Sigmoid colon (tissue), 6 donors: ENCODE measurements at regions not wholly inside any gene's neighbourhood (a gene's known extent, or its start where the extent isn't known, plus 50 kb on each side); places are given as distances from the start of the nearest gene placed in this dataset.
"Not testable (repeated sequence)": the region's sequence is repeated elsewhere in the genome, so short reads cannot be mapped to it uniquely, and the experiment has no call there.

Experiments
- DNase-seq: peaks from one replicate; pipeline ENCODE4 v3.0.0-alpha.2; 2019
- H3K27ac ChIP-seq, 4 donors: fragments of 200-600 bp; sonication (generic); one replicate each; pipeline ENCODE4 v1.5.1; 2016 to 2019; ENCODE audit warnings: mild to moderate bottlenecking in 1 of 4
- H3K27me3 ChIP-seq, 3 donors: fragments of 200-600 bp; sonication (generic); one replicate each; pipeline ENCODE4 v1.5.1; 2019; ENCODE audit warnings: mild to moderate bottlenecking in 1 of 3
- H3K36me3 ChIP-seq, 4 donors: fragments of 200-600 bp; sonication (generic); one replicate each; pipeline ENCODE4 v1.5.1; 2016 to 2019
- H3K4me1 ChIP-seq, 4 donors: fragments of 200-600 bp; sonication (generic); one replicate each; pipeline ENCODE4 v1.5.1; 2017 to 2019
- H3K4me3 ChIP-seq, 4 donors: fragments of 200-600 bp; sonication (generic); one replicate each; pipeline ENCODE4 v1.5.1; 2017 to 2019; ENCODE audit warnings: mild to moderate bottlenecking in 2 of 4, moderate library complexity in 1 of 4
- H3K9me3 ChIP-seq, 4 donors: fragments of 200-600 bp in 3 of 4; sonication (generic) in 3 of 4; one replicate each; pipeline versions ENCODE4 v1.5.1 to v1.6.1; 2013 to 2019
- EP300 ChIP-seq, 4 donors: sonication (generic); formaldehyde crosslinking; IDR thresholded peaks; one replicate each; pipeline ENCODE4 v1.6.1; 2017; ENCODE audit warnings: antibody characterized with exemption in 4 of 4
- POLR2A ChIP-seq, 2 donors: fragments of 450-650 bp; IDR thresholded peaks; one replicate each; pipeline ENCODE4 v1.6.1; 2016; ENCODE audit warnings: antibody characterized with exemption in 2 of 2, mild to moderate bottlenecking in 2 of 2, moderate library complexity in 2 of 2
- POLR2AphosphoS5 ChIP-seq, 4 donors: sonication (generic); formaldehyde crosslinking; IDR thresholded peaks; one replicate each; pipeline ENCODE4 v1.6.1; 2017; ENCODE audit warnings: antibody characterized with exemption in 4 of 4
- WGBS, 2 donors: extraction: QIAGEN DNeasy Blood & Tissue Kit; methylation state at CpG; one replicate each; pipeline ENCODE4 v1.1.7; 2013; 5-methylcytosine and 5-hydroxymethylcytosine counted together
- intact Hi-C: fragments of 100-400 bp; cut with DNase I; formaldehyde crosslinking; loops from one replicate; pipeline ENCODE4 v1.15.1; 2023
- TF ChIP-seq, protein P1 (sequence below), 4 experiments: fragments of 450-650 bp in 3 of 4; fragments of 200-600 bp in 1 of 4; IDR thresholded peaks; one replicate each; pipeline ENCODE4 v1.5.1; 2016 to 2019; ENCODE audit warnings: antibody characterized with exemption in 4 of 4, mild to moderate bottlenecking in 3 of 4, moderate library complexity in 2 of 4
- donor health status: healthy with polysubstance abuse.
- donor health status: healthy.

DNA sequence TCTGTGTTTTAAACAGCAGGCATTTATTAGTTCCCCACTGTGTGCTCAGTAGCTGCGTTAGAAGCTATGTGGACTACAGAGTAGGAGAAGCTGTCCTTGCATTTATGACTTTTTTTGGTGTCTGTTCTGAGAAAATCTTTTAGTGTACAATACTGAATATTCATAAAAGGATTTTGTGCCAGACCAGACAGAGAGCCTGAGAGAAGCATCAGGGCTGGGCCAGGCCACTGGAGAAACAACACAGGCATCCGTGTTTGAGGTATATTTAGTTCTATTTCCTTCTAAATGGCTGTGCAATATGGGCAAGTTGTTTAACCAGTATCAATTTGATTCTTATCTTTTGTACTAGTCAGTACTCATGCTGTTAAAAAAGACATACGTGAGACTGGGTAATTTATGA is 182.8 kb downstream of the SH2D4B start:
- intact Hi-C loops = no loop called here
- TF ChIP-seq POLR2AphosphoS5 (IDR thresholded peaks at IDR 0.05) (no peak), EP300 (IDR thresholded peaks at IDR 0.05) (no peak)
- 66 to 75% methylated on average over 3 of the region's 3 CpGs for WGBS, 2 donors

DNA sequence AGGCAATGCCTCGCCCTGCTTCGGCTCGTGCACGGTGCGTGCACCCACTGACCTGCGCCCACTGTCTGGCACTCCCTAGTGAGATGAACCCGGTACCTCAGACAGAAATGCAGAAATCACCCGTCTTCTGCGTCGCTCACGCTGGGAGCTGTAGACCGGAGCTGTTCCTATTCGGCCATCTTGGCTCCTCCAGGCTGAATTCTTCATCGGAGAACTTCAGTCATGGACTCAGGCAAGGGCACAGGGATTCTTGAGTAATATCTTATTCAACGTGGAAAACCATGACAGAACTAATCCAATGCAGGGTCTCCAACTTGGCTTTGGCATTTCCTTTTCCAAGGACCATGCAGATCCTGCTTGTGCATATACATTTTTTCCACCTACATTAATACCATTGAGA is 190.7 kb downstream of the SH2D4B start:
- DNase-seq, H3K4me1 ChIP-seq, intact Hi-C loops, H3K9me3 ChIP-seq, H3K4me3 ChIP-seq, H3K27ac ChIP-seq, H3K36me3 ChIP-seq, H3K27me3 ChIP-seq: not testable (repeated sequence)
- WGBS, 2 donors = 89 to 94% methylated on average over 13 to 14 of the region's 15 CpGs

More for the DNA sequence above, 182.8 kb downstream of the SH2D4B start:
- Histone ChIP-seq H3K27ac (no peak overlapping the region), H3K36me3 (no peaks in the 10 kb centered on the region), H3K27me3 (no peaks in the 10 kb centered on the region), H3K9me3 (no peaks in the 10 kb centered on the region), H3K4me3 (no peak overlapping the region), H3K4me1 (no peaks in the 10 kb centered on the region)
- DNase-seq = no peak

DNA sequence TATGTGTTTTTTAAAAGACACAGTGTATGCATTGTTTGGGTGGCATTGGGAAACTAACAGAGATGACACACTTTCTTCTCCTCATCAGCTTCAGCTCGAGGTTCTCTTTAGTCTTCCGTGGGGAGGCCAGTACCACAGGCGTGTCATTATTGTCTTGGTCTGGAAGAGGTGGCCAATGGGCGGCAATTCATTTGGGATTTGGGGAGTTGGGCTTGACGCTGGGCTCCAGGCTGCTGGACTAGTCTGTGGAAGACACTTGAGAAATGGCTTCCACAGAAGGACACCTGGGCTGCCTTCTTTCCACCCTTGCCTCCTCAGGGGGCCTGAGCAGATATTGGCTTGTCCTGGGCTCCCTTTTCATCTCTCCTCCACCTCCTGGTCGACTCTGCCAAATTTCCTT is 192.2 kb downstream of the SH2D4B start:
- Histone ChIP-seq H3K4me3 (no peak overlapping the region), H3K36me3 (no peaks in the 10 kb centered on the region), H3K9me3 (no peaks in the 10 kb centered on the region), H3K27ac (no peak overlapping the region), H3K27me3 (no peaks in the 10 kb centered on the region), H3K4me1 (no peaks in the 10 kb centered on the region)
- no peak for DNase-seq
- WGBS, 2 donors = 72 to 78% methylated on average over 6 of the region's 6 CpGs
- no peak for TF ChIP-seq POLR2AphosphoS5 (IDR thresholded peaks at IDR 0.05)
- TF ChIP-seq, protein P1, sequence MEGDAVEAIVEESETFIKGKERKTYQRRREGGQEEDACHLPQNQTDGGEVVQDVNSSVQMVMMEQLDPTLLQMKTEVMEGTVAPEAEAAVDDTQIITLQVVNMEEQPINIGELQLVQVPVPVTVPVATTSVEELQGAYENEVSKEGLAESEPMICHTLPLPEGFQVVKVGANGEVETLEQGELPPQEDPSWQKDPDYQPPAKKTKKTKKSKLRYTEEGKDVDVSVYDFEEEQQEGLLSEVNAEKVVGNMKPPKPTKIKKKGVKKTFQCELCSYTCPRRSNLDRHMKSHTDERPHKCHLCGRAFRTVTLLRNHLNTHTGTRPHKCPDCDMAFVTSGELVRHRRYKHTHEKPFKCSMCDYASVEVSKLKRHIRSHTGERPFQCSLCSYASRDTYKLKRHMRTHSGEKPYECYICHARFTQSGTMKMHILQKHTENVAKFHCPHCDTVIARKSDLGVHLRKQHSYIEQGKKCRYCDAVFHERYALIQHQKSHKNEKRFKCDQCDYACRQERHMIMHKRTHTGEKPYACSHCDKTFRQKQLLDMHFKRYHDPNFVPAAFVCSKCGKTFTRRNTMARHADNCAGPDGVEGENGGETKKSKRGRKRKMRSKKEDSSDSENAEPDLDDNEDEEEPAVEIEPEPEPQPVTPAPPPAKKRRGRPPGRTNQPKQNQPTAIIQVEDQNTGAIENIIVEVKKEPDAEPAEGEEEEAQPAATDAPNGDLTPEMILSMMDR (IDR thresholded peaks at IDR 0.05) = no peak
- no peak for TF ChIP-seq POLR2A (IDR thresholded peaks at IDR 0.05)
- TF ChIP-seq EP300 (IDR thresholded peaks at IDR 0.05) = no peak
- intact Hi-C loops = no loop called here

DNA sequence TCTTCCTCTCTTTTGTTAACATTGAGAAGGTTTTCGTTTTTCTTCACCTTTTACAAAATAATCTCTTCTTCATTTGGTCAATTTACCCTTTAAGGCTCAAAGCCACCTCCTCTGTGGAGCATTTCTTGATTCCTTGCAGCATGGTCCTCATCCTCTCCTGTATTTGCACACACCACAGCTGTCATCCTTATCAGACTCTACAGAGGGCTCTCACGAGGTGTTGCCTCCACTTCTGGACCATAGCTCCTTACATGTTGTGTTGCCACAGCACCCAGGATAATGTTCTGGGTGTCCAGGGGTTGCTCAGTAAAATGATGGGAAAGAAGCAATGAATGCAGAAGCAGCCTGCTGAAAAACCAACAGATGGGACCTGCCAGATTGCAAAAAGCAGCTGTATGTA is 192.8 kb downstream of the SH2D4B start:
- Histone ChIP-seq H3K4me1 (no peaks in the 10 kb centered on the region), H3K4me3 (no peak overlapping the region), H3K9me3 (no peaks in the 10 kb centered on the region), H3K27me3 (no peaks in the 10 kb centered on the region), H3K36me3 (no peaks in the 10 kb centered on the region), H3K27ac (no peak overlapping the region)
- intact Hi-C loops = no loop called here
- 37 to 55% methylated on average over 2 of the region's 2 CpGs for WGBS, 2 donors
- TF ChIP-seq POLR2AphosphoS5 (IDR thresholded peaks at IDR 0.05) (no peak), POLR2A (IDR thresholded peaks at IDR 0.05) (no peak), EP300 (IDR thresholded peaks at IDR 0.05) (no peak)
- TF ChIP-seq, protein P1 (IDR thresholded peaks at IDR 0.05) = no peak
- DNase-seq = no peak

DNA sequence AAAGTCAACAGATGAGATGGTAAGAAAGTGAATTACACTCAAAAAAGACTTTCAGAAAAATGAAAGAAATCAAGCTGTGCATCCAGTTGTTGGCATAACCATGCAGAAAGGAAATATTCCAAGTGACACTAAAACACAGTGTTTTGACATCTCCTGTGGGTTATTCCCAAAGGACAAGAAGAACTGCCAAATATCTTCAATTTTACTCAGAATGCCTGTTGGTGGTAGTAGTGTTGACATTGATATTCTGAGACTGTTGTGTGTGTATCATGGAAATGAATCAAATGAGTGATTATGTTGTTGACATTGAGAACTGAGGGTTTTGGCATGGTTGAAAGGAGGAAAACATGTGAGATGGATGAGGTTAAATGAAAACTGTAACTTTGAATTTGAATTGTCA is 196.9 kb downstream of the SH2D4B start:
- DNase-seq = no peak
- intact Hi-C loops = no loop called here

DNA sequence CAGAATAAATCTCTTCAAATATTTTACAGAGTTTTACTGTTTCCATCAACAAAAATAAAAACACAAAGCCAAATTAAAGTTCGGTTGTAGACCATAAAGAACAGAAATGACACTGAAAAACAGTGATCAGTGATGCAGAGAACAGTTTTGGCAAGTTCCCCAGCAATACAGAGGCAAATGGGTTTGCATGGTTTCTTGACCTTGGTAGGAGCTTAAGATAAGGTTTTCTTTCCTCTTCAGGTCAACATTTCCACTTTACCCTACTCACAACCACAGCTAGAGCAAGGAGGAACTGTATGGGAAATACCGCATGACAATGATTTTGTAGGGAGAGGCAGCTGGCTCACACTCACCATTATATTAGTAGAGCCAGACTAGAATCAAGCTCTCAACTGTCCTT is 199.5 kb downstream of the SH2D4B start:
- Histone ChIP-seq H3K4me1 (no peaks in the 10 kb centered on the region), H3K9me3 (no peaks in the 10 kb centered on the region), H3K36me3 (no peaks in the 10 kb centered on the region), H3K27ac (no peak overlapping the region), H3K27me3 (no peaks in the 10 kb centered on the region), H3K4me3 (no peak overlapping the region)
- DNase-seq = no peak
- TF ChIP-seq, protein P1 (IDR thresholded peaks at IDR 0.05) = no peak
- TF ChIP-seq POLR2AphosphoS5 (IDR thresholded peaks at IDR 0.05) (no peak), EP300 (IDR thresholded peaks at IDR 0.05) (no peak), POLR2A (IDR thresholded peaks at IDR 0.05) (no peak)
- intact Hi-C loops = no loop called here
- WGBS, 2 donors = 78 to 79% methylated on average over 2 of the region's 2 CpGs

More for the DNA sequence above, 196.9 kb downstream of the SH2D4B start:
- H3K27ac ChIP-seq = no peak overlapping the region
- H3K4me3 ChIP-seq = no peak overlapping the region
- TF ChIP-seq POLR2A (IDR thresholded peaks at IDR 0.05) (no peak), EP300 (IDR thresholded peaks at IDR 0.05) (no peak), POLR2AphosphoS5 (IDR thresholded peaks at IDR 0.05) (no peak)
- TF ChIP-seq, protein P1 (IDR thresholded peaks at IDR 0.05) = no peak
- no peaks in the 10 kb centered on the region for H3K9me3 ChIP-seq
- H3K36me3 ChIP-seq = no peaks in the 10 kb centered on the region
- H3K4me1 ChIP-seq = no peaks in the 10 kb centered on the region
- no peaks in the 10 kb centered on the region for H3K27me3 ChIP-seq
